Mucosa of gallbladder (tissue), 1 donor: ENCODE measurements at regions not wholly inside any gene's neighbourhood (a gene's known extent, or its start where the extent isn't known, plus 50 kb on each side); places are given as distances from the start of the nearest gene placed in this dataset.
"Not testable (repeated sequence)": the region's sequence is repeated elsewhere in the genome, so short reads cannot be mapped to it uniquely, and the experiment has no call there.

Experiments
- DNase-seq: peaks from one replicate; pipeline ENCODE4 v3.0.0-alpha.2; 2020; ENCODE audit warnings: low spot score
- donor health status: DM: no; HTN: no; CAD: no.

GRCh38 chr10:118805146-118805545 lies 50.4 kb upstream of the CACUL1 start:
- no peak for DNase-seq

- DNase-seq, result no peak
Measured at GRCh38 chr10:118807512-118808305, 52.9 kb upstream of the CACUL1 start.

- DNase-seq, result no peak
Measured at GRCh38 chr10:118808601-118809356, 54.0 kb upstream of the CACUL1 start.

GRCh38 chr10:118809357-118810220 lies 54.8 kb upstream of the CACUL1 start:
- no peak for DNase-seq

- no peak for DNase-seq
Measured at GRCh38 chr10:118810796-118811505, 56.2 kb upstream of the CACUL1 start.

- DNase-seq, result no peak
Measured at GRCh38 chr10:118811675-118812392, 57.1 kb upstream of the CACUL1 start.

- DNase-seq, result no peak
Measured at GRCh38 chr10:118812393-118812740, 57.6 kb upstream of the CACUL1 start.

- DNase-seq, result not testable (repeated sequence)
Measured at GRCh38 chr10:118813001-118813400, 58.2 kb upstream of the CACUL1 start.

GRCh38 chr10:118816471-118817168 lies 61.9 kb upstream of the CACUL1 start:
- no peak for DNase-seq

GRCh38 chr10:118817328-118818068 lies 62.7 kb upstream of the CACUL1 start:
- no peak for DNase-seq

GRCh38 chr10:118818621-118819221 lies 64.0 kb upstream of the CACUL1 start:
- DNase-seq, result no peak

GRCh38 chr10:118820326-118821116 lies 65.8 kb upstream of the CACUL1 start:
- no peak for DNase-seq

GRCh38 chr10:118823256-118823907 lies 68.6 kb upstream of the CACUL1 start:
- no peak for DNase-seq

- no peak for DNase-seq
Measured at GRCh38 chr10:118827053-118827452, 72.3 kb upstream of the CACUL1 start.

GRCh38 chr10:118827466-118828155 lies 72.8 kb upstream of the CACUL1 start:
- DNase-seq, result no peak

GRCh38 chr10:118832241-118832651 lies 77.5 kb upstream of the CACUL1 start:
- peak; percentile 38 for DNase-seq

GRCh38 chr10:118834370-118834769 lies 79.6 kb upstream of the CACUL1 start:
- DNase-seq, result not testable (repeated sequence)
